ENCODE measurements at regions not wholly inside any gene's neighbourhood (a gene's known extent, or its start where the extent isn't known, plus 50 kb on each side); places are given as distances from the start of the nearest gene placed in this dataset.
A peak's percentile ranks its signal among the peaks of the same experiment; 100 is the strongest.

DNA sequence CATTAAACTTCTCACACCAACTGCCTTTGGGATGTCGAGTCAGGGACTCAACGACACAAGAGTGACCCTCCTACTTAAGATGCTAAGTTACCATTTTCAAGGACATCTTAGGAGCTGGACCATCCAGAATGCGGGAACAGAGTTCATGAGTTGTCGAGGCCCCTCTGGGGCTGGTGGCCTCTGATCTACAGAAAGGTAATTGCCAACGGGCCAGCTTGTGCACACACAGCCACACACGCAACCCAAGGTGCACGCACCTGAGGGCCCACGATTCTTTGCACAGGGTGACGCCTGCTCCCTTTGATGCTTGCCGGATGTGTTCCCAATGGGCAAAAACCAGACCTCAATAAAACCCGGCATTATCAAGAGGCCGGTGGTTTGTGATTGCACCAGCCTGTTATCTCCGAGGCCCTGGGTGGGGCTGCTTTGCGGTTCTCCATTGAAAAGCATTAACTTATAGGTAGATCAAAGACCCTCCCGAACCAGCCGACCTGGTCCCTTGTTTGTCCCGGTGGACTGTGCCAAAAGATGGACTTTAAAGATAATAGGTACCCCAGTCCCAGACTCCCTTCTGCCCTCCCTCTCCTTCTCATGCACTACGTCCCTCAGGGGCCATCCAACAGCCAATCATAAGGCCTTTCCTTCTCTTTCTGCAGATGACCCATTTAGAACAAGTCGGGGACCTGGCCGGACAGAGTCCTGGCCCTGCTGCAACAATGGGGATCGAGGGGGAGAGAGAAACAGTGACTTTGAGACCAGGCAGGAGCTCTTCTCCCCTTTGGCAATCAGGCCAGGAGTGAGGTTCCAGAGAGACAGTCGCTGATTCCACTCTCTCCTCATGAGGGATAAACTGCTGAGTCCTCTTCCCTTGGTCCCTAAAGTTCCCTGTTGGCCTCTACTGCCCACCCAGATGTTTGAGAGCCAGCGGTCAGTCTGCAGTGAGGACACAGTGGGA is 292.5 kb downstream of the SOX9 start:
- no peak for DNase-seq

DNA sequence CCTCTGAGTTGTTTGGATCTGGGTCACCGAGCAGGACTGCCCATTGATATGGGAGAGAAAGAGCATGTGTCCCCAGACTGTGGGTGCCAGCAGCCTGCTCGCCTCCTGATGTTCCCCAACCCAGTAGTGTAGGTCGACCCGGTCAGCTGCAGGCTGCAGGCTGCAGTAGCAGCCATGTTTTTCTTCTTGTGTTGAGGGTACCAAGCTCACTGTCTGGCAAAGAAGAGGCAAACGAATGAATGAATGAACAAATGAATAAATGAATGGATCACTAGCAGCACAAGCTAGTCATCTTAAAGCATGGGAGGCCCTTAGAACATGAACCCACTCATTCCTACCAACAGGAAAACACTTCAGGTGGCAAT is 293.2 kb downstream of the SOX9 start:
- no peak for DNase-seq

DNA sequence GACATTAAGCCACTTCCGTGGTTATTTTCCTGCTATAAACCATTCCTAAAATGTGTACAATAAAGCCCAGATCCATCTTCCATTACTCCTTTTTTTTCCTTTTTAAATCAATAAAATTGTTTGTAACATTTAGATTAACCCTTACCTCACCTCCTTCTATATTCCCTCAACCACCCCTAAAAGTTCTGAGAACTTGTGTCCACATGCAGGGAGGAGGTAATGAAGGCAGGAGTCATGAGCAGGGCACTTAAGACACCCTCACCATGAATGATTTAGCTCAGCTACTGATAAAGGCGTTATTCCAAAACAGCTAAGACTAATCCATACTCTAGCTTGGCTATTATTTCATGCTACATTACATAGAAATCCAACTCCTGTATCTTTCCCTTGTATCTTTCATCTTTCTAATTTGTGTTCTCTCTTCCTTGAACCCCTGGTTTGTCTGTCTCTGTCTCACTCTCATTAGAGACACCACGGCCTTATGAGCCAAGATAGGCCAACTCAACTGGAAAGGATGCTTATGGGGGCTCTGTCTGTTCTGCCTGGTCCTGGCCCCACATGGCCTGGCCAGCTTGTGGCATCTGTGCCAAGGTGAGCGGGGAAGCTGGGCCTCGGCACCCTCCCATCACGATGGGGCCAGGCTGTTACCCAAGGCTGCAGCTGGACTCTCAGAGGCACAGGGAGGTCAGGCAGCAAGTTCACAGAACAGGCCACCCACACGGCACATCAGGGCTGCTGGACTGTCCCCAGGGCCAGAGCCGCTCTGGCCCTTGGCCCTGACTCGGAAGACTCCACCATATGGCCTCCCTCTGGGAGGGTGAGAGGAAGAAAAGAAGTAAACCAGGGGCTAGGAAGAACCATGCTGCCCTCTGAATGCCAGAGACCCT is 294.4 kb downstream of the SOX9 start:
- no peak for DNase-seq

DNA sequence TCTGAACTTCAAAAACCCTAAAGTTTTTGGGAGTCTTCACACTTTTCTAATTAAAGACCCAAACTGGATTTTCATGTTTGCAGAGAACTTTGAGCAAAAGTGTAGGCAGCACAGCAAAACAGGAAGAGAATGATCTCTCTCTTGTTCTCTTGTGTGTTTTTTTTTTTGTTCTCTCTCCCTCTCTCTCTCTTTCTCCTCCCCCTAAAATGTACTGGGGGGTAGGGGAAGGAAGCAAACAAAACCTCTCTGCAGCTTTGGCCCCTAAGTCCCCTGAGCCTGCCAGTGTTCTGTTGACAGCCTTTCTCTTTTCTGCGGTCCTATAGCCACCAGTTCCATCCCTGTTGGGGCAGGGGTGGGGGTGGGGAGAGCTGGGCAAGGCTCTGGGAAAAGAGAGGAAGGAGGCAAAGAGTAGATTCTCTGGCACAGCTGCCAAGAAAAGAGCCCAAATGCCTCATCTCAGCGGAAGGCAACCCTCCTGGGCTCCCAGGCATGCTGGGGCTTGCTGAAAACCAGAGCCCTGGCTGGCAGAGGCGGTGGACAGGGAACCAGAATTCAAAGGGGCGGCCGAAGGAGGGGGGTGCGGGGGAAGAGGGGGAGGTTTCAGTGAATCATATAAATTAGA is 295.3 kb downstream of the SOX9 start:
- DNase-seq: no peak

DNA sequence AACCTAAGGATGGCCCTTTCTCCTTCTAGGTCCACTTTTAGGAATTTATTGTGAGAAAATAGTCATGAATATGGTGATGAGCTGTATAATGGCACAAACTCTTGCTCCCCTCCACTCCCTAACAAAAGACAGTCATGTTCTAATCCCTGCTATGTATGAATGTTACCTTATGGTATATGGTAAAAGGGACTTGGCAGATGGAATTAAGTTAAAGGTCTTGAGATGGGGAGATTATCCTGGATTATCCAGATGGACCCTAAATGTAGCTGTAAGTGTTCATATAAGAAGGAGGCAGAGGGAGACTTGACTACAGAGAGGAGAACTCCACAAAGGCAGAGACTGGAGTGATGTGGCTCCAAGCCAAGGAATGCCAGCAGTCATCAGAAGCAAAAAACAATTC is 296.1 kb downstream of the SOX9 start:
- no peak for DNase-seq

DNA sequence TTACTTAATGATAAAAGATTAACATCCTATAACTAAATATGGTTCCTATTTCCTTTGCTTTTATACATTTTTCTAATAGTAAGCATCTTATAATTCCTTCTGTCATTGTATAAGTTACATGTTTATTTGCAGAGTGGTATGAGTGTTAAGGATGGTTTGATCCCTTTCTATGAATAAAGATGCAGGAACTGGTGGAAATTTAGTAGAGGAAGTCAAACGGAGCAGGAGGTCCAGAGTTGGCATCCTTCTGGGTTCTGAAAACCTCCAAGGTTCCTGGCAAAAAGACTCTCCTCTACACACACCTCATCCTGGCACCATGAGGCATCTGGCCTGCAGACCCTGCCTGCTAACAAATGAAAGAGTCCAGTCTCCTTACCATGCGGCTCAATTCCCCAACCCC is 296.8 kb downstream of the SOX9 start:
- DNase-seq: no peak

DNA sequence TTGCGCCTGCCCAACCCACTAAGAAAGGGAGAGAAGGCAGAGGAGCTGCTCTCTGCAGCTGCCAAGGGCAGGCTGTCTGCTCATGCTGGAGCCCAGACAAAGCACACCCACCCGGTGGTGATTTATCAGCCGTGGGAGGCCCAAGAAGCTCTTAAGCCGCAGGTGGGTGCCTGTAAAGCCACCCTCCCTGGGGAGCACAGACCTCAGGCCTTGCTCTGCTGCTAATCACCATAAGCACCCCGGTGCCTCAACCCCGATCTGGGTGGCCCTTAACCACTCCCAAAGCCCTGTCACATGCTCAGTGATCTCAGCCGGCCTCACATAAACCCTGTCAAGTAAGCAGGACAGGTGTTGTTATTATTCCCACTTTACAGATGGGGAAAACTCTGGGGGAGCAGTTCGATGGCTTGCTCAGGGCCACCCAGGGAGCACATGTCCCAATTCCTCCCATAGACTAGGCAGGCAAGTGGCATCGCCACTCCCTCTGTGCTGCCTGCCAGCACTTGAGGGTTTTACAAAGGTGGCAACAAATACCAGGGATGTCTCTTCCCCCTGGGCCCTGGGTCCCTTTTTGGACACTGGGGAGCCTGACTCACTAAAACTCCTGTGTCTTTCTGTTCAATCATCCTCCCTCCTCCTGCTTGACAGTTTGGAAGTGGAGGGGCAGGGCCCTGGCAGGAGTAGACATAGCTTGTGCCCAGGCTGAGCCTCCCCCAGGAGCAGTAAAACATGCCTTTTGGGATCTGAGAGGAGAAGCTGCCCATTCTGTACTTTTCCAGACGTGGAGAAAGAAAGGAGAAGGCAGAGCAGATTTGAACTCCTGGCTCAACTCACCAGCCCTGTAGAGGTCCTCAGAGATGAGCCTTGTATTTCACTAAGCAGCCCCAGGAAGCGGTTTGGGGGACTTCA is 299.3 kb downstream of the SOX9 start:
- no peak for DNase-seq

DNA sequence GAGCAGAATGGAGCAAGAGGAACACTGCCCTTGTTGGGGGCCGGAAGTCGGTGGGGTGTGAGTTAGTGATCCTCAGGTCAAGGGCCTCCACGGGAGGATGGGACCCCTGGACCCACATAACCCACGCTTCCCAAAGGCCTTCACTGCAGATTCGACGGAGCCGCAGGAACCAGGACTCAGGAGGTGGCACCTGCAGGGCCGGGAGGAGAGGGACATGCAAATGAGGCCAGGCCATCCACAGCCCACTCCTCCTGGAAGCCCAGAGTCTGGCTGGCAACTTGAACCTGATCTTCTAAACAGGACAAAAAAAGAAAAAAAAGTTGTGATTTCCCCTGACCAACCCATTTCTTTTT is 299.9 kb downstream of the SOX9 start:
- DNase-seq: no peak

DNA sequence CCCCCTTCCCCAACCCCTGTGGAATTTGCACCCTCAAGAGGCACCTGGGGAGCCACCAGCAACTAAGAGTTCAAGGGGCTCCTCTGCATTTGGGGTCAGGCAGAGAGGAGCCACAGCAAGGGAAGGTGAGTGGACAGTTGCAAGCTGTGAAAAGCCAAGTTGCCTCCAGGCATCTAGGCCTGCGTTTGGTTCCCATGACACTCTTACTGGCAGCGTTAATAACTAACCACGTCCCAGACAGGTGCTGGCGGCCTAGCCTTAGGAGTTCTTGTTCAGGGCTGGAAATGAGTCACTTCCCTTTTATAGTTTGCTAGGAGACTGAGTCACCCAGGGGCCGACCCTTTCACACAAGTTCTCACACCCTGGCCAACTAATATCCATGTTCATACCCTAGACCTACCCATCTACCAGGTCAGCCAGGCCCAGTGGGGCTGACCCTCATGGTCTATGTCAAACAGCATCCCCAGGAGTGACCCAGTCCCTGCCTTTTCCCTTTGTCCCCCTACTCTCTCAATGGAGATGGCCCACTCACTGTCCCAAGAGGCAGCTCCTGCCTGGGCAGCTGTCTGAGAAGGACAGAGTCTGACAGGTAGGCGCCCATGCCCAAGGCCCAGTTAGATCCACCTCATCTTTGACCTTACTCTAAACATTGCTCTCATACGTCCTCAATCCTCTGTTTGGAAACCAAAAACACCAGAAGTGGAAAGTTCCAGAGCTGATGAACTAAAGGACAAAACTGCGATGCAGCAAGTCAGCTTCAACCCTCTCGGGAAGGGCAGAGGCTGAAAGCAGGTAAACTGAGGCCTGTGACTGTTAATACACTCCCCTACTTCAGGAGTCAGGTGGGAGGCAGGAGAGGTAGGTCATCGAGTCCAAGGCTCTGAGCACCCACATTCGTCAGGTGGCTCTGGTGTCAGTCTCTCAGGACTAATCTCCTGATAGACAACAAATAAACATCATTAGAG is 300.6 kb downstream of the SOX9 start:
- DNase-seq: peak in 1 of 5 experiments; percentile 59

DNA sequence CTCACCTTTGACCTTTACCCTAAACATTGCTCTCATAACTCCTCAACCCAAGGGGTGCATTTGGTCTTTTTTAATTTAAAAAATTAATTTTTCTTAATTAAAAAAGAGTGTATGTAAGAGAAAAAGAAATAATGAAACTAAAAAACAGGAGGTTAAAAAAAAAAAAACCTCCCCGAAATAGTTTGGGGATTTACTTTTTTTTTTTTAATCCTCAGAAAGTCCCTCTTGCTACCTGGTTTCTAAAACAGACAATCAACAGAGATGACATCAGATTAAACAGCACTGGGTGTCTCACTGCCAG is 301.3 kb downstream of the SOX9 start:
- no peak for DNase-seq

DNA sequence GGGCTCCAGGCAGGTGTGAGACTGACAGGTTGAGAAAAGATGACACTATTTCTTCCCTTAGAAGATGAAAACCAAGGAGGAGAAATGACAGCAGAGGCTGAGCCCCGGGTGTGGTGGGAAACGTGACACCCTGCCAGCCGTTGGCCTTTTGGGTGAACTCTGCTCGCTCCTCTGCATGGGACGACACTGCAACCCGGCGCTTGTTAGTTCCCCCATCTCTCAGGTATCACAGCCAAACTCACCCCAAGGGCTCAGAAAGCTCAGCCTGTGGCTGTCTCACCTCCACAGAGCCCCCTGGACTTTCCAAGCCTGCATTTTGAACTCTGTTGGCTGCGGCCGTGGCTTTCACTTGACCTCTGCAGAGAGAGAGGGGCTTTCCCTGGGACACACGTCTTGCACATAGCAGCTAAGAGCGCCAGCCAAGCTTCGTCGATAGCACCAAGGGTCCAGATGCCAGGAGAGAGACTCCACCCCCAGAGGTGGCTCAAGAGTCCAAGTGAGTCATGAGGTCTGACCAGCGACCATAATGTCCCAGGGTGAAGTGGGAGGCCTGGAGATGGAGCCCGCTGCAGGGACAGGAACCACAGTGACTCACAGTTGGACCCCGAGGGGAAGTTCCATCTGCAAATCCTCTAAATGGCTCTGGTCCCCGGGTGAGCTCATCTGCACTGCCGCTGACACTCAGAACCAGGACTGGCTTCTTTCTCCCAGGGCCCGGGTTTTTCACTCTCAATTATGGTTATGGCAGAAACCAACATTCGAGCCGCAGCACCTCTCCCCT is 301.9 kb downstream of the SOX9 start:
- DNase-seq: peak in 2 of 5 experiments; percentile 8 to 9

DNA sequence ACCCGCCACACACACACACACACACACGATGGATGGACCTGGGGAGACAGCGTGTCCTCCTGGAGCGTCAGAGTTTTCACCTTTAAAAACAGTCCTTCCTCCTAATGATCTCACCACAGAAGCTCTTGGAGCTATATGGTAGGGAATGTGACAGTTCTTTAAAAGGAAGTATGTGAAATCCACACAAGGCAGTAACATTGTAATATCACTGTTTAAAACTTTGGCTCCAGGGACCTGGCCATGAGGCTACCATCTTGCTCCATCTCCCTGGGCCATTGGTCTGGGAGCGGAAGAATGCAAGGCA is 302.4 kb downstream of the SOX9 start:
- DNase-seq: no peak

DNA sequence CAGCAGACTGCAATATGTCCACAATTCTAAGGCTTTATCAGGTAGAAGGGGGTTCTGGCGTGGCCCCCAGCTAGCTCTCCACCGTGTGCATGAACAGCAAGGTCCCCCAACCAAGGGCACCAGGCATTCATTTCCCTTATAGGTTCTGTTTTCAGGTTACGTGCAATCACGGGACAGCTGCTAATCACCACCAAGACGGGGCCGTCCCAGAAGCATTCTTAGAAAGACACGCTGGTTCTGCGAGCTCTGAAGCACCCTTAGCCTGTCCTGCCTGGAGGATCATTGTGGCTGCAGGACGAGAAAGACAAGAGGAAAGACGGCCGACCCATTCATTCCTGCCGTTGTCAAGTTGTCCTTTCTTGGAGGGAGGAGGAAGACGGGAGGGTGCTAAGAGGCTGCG is 302.9 kb downstream of the SOX9 start:
- DNase-seq: no peak

DNA sequence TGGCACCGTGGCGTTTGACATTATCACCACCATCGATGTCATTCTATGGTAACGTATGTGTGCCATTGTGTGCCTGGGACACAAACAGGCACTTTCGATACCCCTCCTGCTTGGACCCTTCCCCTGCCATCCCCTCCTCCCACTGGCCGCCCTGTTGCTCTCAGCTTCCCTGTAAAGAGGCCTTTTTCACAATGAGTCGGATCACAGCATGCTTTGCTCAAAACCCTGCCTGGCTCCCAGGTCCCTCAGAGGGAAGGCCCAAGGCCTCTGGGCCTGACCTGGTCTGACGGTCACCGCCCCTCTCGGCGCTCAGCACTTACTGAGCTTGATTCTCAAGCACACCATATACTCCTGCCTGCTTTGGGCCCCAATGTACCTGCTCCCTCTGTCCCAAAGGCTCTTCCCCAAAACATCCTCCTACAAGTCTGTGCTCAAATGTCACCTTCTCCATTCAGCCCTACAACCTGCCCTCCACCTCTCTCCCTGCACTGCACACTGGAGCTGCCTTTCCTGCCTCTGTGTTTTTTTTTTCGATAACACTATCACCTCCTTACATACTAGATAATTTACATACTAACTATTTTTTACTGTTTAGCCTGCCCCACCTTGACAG is 303.8 kb downstream of the SOX9 start:
- no peak for DNase-seq

DNA sequence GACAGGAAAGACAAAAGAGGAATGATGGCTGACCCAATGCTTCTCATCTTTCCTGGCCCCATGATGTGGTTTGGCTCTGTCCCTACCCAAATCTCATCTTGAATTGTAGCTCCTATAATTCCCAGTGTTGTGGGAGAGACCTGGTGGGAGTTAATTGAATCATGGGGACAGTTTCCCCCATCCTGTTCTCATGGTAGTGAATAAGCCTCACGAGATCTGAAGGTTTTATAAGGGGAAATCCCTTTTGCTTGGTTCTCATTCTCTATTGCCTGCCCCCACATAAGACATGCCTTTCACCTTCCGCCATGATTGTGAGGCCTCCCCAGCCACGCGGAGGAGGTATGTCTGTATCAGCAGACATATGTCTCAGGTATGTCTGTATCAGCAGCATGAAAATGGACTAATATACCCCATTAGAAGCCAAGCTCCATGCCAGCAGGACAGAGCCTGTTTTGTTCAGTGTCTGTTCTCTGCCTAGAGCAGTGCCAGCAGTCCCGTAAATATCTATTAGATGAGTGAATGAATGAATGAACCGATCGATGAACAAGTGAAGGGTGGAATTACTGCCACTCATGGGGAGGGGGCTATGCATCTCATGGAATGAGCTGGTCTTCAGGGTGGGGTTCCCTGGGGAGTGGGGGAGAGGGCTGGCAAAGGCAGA is 304.4 kb downstream of the SOX9 start:
- DNase-seq: no peak

DNA sequence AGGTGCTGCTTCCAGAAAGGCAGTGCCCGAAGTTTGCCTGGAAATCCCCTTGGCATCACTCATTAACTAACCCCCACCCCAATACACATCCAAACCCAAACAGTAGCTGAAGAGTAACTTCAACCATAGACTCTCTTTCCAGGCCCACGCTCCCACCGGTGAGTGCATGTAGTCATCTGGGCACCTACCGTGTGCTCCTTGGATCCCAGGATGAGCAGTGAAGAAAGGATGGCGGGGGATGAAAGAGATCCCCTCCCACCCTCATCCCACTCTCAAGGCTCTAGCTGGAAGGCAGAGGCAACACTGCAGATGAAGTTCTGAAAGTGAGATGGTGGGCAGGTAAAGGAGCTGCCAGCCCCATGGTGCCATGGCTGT is 305.0 kb downstream of the SOX9 start:
- DNase-seq: no peak

DNA sequence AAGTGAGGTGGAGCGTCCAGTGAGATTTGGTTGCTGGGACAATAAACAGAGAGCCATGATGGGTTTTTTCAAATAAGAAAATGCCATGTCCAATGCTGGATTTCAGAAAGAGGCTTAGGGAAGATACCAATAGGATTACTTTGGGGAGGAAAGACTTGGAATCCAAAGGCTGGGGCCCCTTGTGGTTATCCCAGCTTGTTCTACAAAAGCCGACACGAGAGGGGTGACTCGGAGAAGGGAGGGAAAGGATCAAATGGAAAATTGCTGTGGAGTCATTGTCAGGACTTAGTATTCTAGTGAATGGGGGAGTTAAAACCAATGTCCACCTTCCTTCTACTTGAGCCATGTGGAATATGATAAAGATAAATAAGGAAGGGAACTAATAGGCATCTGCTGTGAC is 305.5 kb downstream of the SOX9 start:
- no peak for DNase-seq

DNA sequence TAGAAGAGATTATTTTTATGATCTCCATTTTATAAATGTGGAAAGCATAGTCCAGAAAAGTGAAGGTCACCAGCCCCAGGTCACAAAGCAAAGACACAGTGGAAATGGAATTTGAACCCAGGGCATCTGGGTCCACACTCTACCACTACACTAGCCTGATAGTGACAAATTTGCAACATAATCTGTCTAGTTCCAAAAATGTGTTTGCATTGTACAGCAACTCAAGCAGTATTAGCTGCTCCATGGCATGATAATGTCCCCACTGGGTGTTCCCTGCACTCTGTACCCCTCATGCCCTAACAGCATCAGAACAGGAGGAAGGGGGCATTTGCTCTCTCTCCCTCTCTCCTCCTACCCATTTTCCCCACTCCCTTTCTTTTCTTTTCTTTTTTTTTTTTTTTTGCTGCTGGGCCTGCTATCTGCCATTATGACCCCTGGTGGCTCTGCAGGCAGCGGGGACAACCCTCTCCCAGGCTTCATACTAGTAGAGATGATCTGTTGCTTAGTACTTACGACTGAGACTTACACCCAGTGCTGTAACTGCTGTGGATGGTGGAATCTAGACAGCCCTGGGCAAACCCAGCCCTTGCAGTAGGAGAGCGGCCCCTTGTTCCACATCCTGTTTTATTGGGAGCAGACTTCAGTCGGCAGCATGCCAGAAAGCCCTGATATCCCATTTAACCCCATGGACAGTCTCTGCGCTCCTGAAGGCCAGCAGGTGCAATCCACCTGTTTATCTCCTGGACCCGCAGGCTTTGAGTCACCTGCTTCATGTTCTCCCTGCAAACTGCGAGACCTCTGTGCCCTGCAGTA is 306.3 kb downstream of the SOX9 start:
- DNase-seq: no peak

DNA sequence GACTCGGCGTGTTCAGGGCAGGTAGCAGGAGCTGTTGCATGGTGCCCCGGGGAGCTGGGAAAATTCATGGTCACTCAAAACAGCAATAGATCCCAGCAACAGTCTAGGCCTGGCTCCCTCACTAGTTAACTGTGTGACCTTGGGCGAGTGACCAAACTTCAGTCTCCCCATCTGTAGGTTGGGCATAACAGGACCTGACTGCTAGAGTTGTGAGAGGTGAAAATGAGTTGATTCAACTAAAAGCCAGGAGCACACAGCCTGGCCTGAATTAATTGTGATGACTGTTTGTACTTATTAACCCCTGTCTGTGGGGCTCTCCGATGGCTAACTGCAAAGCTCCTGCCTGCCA is 306.9 kb downstream of the SOX9 start:
- no peak for DNase-seq
